H9 (cell line): ENCODE measurements at regions not wholly inside any gene's neighbourhood (a gene's known extent, or its start where the extent isn't known, plus 50 kb on each side); places are given as distances from the start of the nearest gene placed in this dataset.

Experiments
- DNase-seq: peaks from one replicate; pipeline ENCODE4 v3.0.0-alpha.2; 2017
- H2AFZ ChIP-seq: one replicate; pipeline ENCODE4 v1.6.1; 2013; ENCODE audit warnings: mild to moderate bottlenecking, low read length, control low read depth, moderate library complexity
- H2AK5ac ChIP-seq: 2 replicates; pipeline ENCODE4 v1.6.1; 2013; ENCODE audit warnings: low read length, control low read depth, mixed read lengths; ENCODE audit not compliant: insufficient read length
- H2BK120ac ChIP-seq: one replicate; pipeline ENCODE4 v1.6.1; 2013; ENCODE audit warnings: low read depth, mild to moderate bottlenecking, low read length, control low read depth, inconsistent platforms; ENCODE audit not compliant: poor library complexity, severe bottlenecking
- H2BK12ac ChIP-seq: 2 replicates; pipeline ENCODE4 v1.6.1; 2013; ENCODE audit warnings: low read length, control low read depth, mixed read lengths, low read depth; ENCODE audit not compliant: insufficient read length
- H2BK15ac ChIP-seq: 2 replicates; pipeline ENCODE4 v1.6.1; 2013; ENCODE audit warnings: low read depth, low read length, control low read depth
- H2BK20ac ChIP-seq: one replicate; pipeline ENCODE4 v1.6.1; 2013; ENCODE audit warnings: low read depth, mild to moderate bottlenecking, low read length, control low read depth, inconsistent platforms; ENCODE audit not compliant: poor library complexity, severe bottlenecking
- H2BK5ac ChIP-seq: 2 replicates; pipeline ENCODE4 v1.6.1; 2013; ENCODE audit warnings: low read length, control low read depth, mixed read lengths; ENCODE audit not compliant: insufficient read length
- H3K14ac ChIP-seq: 2 replicates; pipeline ENCODE4 v1.6.1; 2013; ENCODE audit warnings: low read length, control low read depth; ENCODE audit not compliant: insufficient read depth
- H3K18ac ChIP-seq: 2 replicates; pipeline ENCODE4 v1.6.1; 2013; ENCODE audit warnings: low read depth, mild to moderate bottlenecking, mixed read lengths, low read length, control low read depth; ENCODE audit not compliant: insufficient read length
- H3K23ac ChIP-seq: 2 replicates; pipeline ENCODE4 v1.6.1; 2013; ENCODE audit warnings: low read length, control low read depth, mixed read lengths, low read depth; ENCODE audit not compliant: insufficient read length
- H3K23me2 ChIP-seq: 2 replicates; pipeline ENCODE4 v1.6.1; 2013; ENCODE audit warnings: low read depth, mild to moderate bottlenecking, mixed read lengths, low read length, control low read depth; ENCODE audit not compliant: insufficient read length, poor library complexity, severe bottlenecking
- H3K27ac ChIP-seq: 2 replicates; pipeline ENCODE4 v1.5.1; 2013; ENCODE audit warnings: low read length, control low read depth, mixed read lengths, low read depth; ENCODE audit not compliant: insufficient read length
- H3K27me3 ChIP-seq: 2 replicates; pipeline ENCODE4 v1.6.1; 2013; ENCODE audit warnings: low read length, control low read depth, inconsistent platforms; ENCODE audit not compliant: insufficient read depth
- H3K4ac ChIP-seq: 2 replicates; pipeline ENCODE4 v1.6.1; 2013; ENCODE audit warnings: low read depth, mild to moderate bottlenecking, control low read depth, inconsistent platforms, low read length, moderate library complexity
- H3K4me1 ChIP-seq: 2 replicates; pipeline ENCODE4 v1.6.1; 2013; ENCODE audit warnings: low read length, control low read depth, inconsistent platforms; ENCODE audit not compliant: insufficient read depth
- H3K4me2 ChIP-seq: 2 replicates; pipeline ENCODE4 v1.6.1; 2013; ENCODE audit warnings: low read length, control low read depth, mixed read lengths; ENCODE audit not compliant: insufficient read length, insufficient read depth
- H3K56ac ChIP-seq: 2 replicates; pipeline ENCODE4 v1.6.1; 2013; ENCODE audit warnings: low read depth, mild to moderate bottlenecking, mixed read lengths, low read length, control low read depth; ENCODE audit not compliant: insufficient read length
- H3K79me1 ChIP-seq: 2 replicates; pipeline ENCODE4 v1.6.1; 2013; ENCODE audit warnings: low read depth, mild to moderate bottlenecking, moderate library complexity, low read length, control low read depth, inconsistent platforms; ENCODE audit not compliant: insufficient read depth, poor library complexity, severe bottlenecking
- H3K79me2 ChIP-seq: 2 replicates; pipeline ENCODE4 v1.6.1; 2013; ENCODE audit warnings: low read length, control low read depth, inconsistent platforms; ENCODE audit not compliant: insufficient read depth
- H3K9ac ChIP-seq: 2 replicates; pipeline ENCODE4 v1.6.1; 2013; ENCODE audit warnings: low read length, control low read depth, mixed read lengths; ENCODE audit not compliant: insufficient read length; ENCODE audit errors: extremely low read depth
- H3K9me3 ChIP-seq: one replicate; pipeline ENCODE4 v1.6.1; 2013; ENCODE audit warnings: low read depth, low read length, inconsistent platforms; ENCODE audit not compliant: control insufficient read depth
- H3T11ph ChIP-seq: one replicate; pipeline ENCODE4 v1.6.1; 2013; ENCODE audit warnings: mild to moderate bottlenecking, low read length, control low read depth, inconsistent platforms
- H4K20me1 ChIP-seq: one replicate; pipeline ENCODE4 v1.6.1; 2013; ENCODE audit not compliant: control insufficient read depth, insufficient read length, insufficient read depth
- H4K5ac ChIP-seq: 2 replicates; pipeline ENCODE4 v1.6.1; 2013; ENCODE audit warnings: low read depth, mild to moderate bottlenecking, mixed read lengths, low read length, control low read depth; ENCODE audit not compliant: insufficient read length
- H4K8ac ChIP-seq: replicated peaks from 2 replicates; pipeline ENCODE4 v1.6.1; 2013; ENCODE audit warnings: low read length, control low read depth, mixed read lengths, low read depth; ENCODE audit not compliant: insufficient read length
- H4K91ac ChIP-seq: 2 replicates; pipeline ENCODE4 v1.6.1; 2013; ENCODE audit warnings: low read depth, mild to moderate bottlenecking, moderate library complexity, mixed read lengths, low read length, control low read depth; ENCODE audit not compliant: insufficient read length
- H3K27ac Mint-ChIP-seq, 3 experiments: 2 replicates in 2 of 3; 3 replicates in 1 of 3; pipeline ENCODE4 v1.8.0; 2020 to 2021; ENCODE audit warnings: mixed read lengths in 3 of 3, mild to moderate bottlenecking in 1 of 3, moderate library complexity in 1 of 3
- H3K27me3 Mint-ChIP-seq: 2 replicates; pipeline ENCODE4 v1.8.0; 2021; ENCODE audit warnings: low read depth, mild to moderate bottlenecking, moderate library complexity, mixed read lengths
- H3K36me3 Mint-ChIP-seq, 3 experiments: 2 replicates in 2 of 3; 3 replicates in 1 of 3; pipeline ENCODE4 v1.8.0; 2020 to 2021; ENCODE audit warnings: low read depth in 3 of 3, mixed read lengths in 3 of 3; ENCODE audit not compliant: insufficient read depth in 1 of 3
- H3K4me1 Mint-ChIP-seq, 2 experiments: 2 replicates each; pipeline ENCODE4 v1.8.0; 2020; ENCODE audit warnings: mixed read lengths in 2 of 2
- H3K4me3 Mint-ChIP-seq, 2 experiments: 2 replicates in 1 of 2; 3 replicates in 1 of 2; pipeline ENCODE4 v1.8.0; 2020 to 2021; ENCODE audit warnings: mild to moderate bottlenecking in 2 of 2, mixed read lengths in 2 of 2, moderate library complexity in 1 of 2
- H3K9me3 Mint-ChIP-seq, 2 experiments: 2 replicates in 1 of 2; 3 replicates in 1 of 2; pipeline ENCODE4 v1.8.0; 2020; ENCODE audit warnings: mild to moderate bottlenecking in 2 of 2, mixed read lengths in 2 of 2, moderate library complexity in 1 of 2
- CTCF ChIP-seq: fragments of 200-600 bp; sonication (generic); conservative IDR thresholded peaks from 3 replicates; pipeline ENCODE4 v1.8.0; 2021; ENCODE audit warnings: antibody characterized with exemption, mild to moderate bottlenecking
- WGBS: extraction: QIAGEN DNeasy Blood & Tissue Kit; methylation state at CpG from one replicate; pipeline ENCODE4 v1.1.7; 2013; ENCODE audit warnings: missing lambda C conversion rate, low lambda C conversion rate, mixed read lengths; ENCODE audit not compliant: insufficient read length; ENCODE audit errors: extremely low coverage; 5-methylcytosine and 5-hydroxymethylcytosine counted together

GRCh38 chr2:21469564-21469963, 345.8 kb downstream of the TDRD15 start:
- H2AFZ ChIP-seq, result no peak overlapping the region
- no peak overlapping the region for H3K18ac ChIP-seq
- no peaks in the 10 kb centered on the region for H3K4me1 ChIP-seq
- Mint-ChIP-seq H3K4me1 (peaks cover 13 to 19% of the 10 kb centered on the region in 2 experiments), H3K9me3 (no peaks in the 10 kb centered on the region), H3K4me3 (no peak overlapping the region), H3K27me3 (no peaks in the 10 kb centered on the region), H3K36me3 (no peaks in the 10 kb centered on the region; a peak in 1 of 7 replicates), H3K27ac (no peak overlapping the region)
- no peak overlapping the region for H4K5ac ChIP-seq
- H2BK120ac ChIP-seq, result no peak overlapping the region
- H4K91ac ChIP-seq, result no peak overlapping the region
- no peak overlapping the region for H3K27ac ChIP-seq
- DNase-seq, result no peak
- no peak overlapping the region for H3K14ac ChIP-seq
- no peak overlapping the region for H2AK5ac ChIP-seq
- no peak overlapping the region for H3K23ac ChIP-seq
- H2BK20ac ChIP-seq, result no peak overlapping the region
- 100% methylated on average over 2 of the region's 4 CpGs for WGBS
- H4K20me1 ChIP-seq, result no peaks in the 10 kb centered on the region
- no peaks in the 10 kb centered on the region for H3K23me2 ChIP-seq
- H3K9me3 ChIP-seq, result no peaks in the 10 kb centered on the region
- no peak for TF ChIP-seq CTCF
- H3K9ac ChIP-seq, result no peak overlapping the region
- no peak overlapping the region for H2BK12ac ChIP-seq
- no peak overlapping the region for H3K4me2 ChIP-seq
- no peak overlapping the region for H3K4ac ChIP-seq
- no peak overlapping the region for H3K56ac ChIP-seq
- no peak overlapping the region for H2BK15ac ChIP-seq
- H4K8ac ChIP-seq, result no peak overlapping the region
- no peaks in the 10 kb centered on the region for H3K79me1 ChIP-seq
- H3T11ph ChIP-seq, result no peak overlapping the region
- H3K27me3 ChIP-seq, result no peaks in the 10 kb centered on the region
- H3K79me2 ChIP-seq, result no peaks in the 10 kb centered on the region
- no peak overlapping the region for H2BK5ac ChIP-seq
